Activated CD8-positive, alpha-beta memory T cell treated with anti-CD3 and anti-CD28 coated beads for 4 hours (primary cell): ENCODE measurements at regions not wholly inside any gene's neighbourhood (a gene's known extent, or its start where the extent isn't known, plus 50 kb on each side); places are given as distances from the start of the nearest gene placed in this dataset.

Experiments
- DNase-seq, 2 donors: peaks; one replicate each; pipeline ENCODE4 v3.0.0-alpha.2; 2020; ENCODE audit warnings: low read depth in 2 of 2

DNA sequence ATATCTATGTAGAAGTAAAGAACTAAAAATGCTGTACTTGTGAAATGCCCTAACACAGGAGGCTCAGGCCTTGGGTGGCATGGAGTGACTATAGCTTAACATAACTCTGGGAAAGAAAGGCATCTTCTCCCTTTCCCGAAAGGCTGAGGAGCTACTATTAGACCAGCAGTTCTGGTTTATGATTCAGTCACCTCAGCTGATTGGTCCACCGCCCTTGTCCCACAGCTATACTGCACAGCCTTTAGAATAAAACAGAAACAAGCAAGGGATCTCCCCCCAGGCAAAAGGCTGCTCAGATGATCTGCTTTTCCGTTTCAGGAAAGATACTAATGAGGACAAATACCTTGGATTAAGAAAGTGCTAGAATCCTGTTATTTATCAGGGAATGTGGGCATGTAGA, 171.3 kb downstream of the SNCA start:
- no peak for DNase-seq

GRCh38 chr4:89664521-89664920, 172.4 kb downstream of the SNCA start:
- DNase-seq: no peak

DNA sequence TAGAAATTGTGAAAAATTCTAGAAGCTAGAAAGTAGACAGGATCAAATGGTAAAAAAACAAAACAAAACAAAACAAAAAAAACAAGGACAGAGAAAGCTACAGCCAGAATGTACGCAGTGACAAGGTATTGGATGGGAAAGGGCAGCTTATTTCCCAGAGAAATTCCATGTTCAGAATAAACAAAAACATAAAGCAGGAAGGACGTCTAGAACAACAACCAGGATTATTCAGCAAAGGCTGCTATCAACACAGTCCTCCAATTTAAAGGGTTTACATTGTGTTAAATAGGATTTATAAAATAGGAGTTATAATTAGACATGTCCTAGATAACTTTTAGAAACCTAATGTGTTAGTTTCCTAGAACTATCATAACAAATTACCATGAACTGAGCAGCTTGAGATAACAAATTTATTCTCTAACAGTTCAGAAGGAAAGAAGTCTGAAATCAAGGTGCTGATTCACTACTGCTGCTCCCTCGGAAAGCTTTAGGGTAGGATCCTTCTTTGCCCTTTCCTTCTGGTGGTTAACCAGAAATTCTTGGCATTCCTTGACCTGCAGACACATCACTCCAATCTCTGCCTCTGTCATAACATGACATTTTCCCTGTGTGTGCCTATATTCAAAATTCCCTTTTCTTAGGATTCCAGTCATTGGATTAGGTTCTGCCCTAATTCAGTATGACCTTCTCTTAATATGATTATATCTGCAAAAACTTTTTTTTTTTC, 175.6 kb downstream of the SNCA start:
- no peak for DNase-seq

DNA sequence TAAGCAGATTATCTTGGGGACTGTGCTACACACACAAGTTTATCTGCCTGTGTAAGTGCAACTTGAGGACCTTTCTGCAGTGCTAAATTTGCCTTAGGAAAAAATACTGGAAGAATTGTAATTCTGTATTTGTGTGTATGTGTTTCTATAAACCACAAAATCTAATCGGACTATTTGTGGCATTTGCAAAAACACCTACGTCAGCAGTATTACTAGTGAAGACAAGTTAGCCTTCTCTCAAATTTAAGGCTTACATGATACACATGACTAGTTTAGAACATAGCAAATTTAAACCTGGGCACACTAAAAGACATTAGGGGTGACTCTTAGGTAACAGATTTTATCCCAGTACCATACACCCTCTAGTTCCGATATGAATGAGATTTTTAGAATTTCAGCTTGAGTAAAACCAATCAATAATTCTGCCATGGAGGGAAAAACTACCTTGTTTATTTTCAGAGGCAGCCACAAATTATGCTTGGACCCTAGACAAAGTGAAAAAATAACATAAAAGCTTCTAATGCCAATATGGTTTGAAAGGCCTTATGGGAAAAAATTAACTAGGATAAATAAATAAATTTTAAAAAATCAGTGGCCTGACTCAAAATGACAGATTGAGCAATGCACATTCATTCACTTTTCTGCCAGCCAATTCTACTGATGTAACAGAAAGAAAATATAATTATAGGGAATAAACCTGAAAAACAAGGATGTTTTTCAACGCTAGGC, 176.4 kb downstream of the SNCA start:
- no peak for DNase-seq

- no peak for DNase-seq
Observed at GRCh38 chr4:89658701-89659024, 178.3 kb downstream of the SNCA start.

GRCh38 chr4:89657931-89658700, 178.8 kb downstream of the SNCA start:
- DNase-seq: no peak

GRCh38 chr4:89653012-89653411, 183.9 kb downstream of the SNCA start:
- no peak for DNase-seq

GRCh38 chr4:89645482-89645881, 191.5 kb downstream of the SNCA start:
- DNase-seq: no peak

DNA sequence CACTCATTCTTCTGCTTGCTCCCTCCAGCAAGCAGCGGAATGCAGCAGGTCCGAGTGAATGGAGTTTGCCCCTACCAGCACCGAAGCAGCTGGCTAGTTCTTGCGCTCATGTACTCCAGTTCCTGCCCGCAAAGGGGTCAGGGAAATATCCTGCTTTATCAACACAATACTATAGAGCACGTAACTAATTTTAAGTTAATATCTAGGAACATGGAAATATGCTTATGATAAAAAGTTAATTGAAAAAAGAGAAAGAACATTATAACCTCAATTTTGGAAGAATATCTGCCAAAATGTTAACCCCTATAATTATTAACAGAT, 195.6 kb downstream of the SNCA start:
- no peak for DNase-seq

- DNase-seq: no peak
Observed at GRCh38 chr4:89640620-89641366, 196.2 kb downstream of the SNCA start.

DNA sequence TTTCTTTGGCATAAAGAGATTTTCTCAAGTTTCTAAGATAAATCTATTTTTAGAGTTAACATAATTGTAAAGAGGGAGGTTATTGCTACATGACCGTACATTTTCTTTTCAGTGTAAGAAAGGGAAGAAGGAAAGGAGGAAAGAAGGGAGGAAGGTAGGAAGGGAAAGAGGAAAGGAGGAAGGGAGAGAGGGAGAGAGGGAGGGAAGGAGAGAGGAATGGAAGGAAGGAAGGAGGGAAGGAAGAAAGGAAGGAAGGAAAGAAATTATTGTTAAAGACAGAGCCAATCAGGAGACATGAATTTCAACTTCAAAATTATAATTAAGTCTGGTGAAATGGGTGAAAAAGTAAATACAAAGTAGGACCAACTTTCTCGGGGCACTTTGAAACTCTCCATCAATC, 197.6 kb downstream of the SNCA start:
- DNase-seq: no peak

DNA sequence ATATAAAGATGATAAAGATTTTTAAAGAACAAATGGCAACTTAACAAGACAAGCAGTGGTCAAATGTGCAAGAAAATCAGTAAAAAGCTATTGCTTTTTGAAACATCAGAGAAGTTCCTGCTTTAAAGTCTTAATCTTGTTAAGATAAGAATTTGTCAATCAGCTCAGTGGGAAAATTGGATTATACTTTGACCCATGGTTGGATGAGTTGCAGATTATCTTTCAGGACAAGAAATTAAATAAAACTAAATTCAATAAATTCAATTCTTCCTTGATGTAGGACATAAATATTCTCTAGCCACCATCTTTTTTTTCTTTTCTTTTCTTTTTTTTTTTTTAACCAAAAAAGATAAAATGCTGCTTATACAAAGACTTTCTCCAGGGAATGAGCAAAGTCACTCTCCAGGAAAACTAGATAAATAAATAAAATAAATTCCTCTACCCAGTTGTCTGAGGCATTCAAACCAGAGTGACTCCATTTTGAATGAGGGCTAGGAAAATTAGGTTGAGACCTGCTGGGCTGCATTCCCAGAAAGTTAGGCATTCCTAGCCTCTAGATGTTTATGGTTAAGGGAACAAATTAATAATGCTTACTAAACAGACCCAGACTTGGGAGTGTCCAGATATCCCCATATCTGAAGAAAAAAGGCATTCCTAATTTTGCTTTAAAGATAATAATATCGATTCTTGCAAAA, 211.2 kb downstream of the SNCA start:
- no peak for DNase-seq

- no peak for DNase-seq
Observed at GRCh38 chr4:89619206-89619962, 217.6 kb downstream of the SNCA start.

- DNase-seq: no peak
Observed at GRCh38 chr4:89618151-89618550, 218.8 kb downstream of the SNCA start.

DNA sequence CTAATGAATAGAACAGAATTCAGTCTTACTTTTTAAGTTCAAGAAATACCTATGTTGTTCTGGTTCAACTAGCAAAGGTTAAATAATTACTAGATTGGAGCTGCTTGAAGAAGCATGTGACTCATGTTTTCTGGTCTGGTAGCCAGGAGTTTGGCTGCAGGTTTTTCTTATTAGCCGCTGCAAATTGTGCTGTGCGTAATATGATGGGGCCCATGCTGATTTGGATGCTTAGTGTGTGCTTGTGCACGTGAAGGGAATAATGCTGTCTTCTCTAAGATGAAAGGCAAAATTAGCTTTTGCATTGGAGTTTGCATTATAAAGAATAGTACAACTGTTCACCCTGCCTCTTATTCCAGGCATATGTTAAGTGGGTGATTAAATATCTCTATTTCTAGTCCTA, 219.6 kb downstream of the SNCA start:
- DNase-seq: no peak

DNA sequence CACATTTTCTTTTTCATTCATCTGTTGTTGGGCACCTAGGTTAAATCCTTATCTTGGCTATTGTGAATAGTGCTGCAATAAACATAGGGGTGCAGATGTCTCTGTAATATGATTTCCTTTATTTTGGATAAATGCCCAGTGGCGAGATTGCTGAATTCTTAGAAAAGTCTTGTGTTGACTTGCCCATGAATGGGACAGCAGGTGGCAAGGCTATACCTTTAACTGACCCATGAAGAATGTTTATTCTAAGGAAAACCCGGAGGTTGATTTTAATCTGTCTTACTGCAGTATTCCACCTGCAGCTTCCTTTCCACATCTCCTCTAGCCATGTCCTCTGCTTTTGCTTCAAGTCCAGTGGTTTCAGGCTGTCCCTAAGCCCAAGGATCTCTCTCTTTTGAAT, 220.6 kb downstream of the SNCA start:
- DNase-seq: no peak

- DNase-seq: no peak
Observed at GRCh38 chr4:89615051-89615450, 221.9 kb downstream of the SNCA start.

- no peak for DNase-seq
Observed at GRCh38 chr4:89614155-89614554, 222.8 kb downstream of the SNCA start.

GRCh38 chr4:89610236-89610635, 226.7 kb downstream of the SNCA start:
- no peak for DNase-seq

DNA sequence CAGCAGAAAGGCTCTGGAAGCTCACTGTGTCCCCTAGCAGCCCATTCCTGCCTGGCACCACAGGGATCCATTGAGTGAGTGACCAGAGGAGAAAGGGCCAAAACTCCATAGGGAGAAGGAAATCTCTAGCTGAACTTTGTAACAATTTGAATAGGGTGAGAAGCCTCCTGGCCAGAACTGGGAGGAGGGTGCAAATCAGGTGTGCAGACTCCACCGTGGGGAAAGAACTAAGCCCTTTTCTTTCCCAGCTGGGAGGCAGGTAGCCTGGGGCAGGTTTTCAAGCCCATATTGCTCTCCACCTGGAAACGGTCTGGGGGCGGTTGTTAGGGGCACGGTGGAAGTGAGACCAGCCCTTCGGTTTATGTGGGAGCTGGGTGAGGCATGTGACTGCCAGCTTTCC, 227.2 kb downstream of the SNCA start:
- DNase-seq: no peak

GRCh38 chr4:89604951-89605350, 232.0 kb downstream of the SNCA start:
- no peak for DNase-seq
